Testis (tissue), 2 donors: ENCODE measurements at regions not wholly inside any gene's neighbourhood (a gene's known extent, or its start where the extent isn't known, plus 50 kb on each side); places are given as distances from the start of the nearest gene placed in this dataset.

ENCODE experiments used
- DNase-seq: peaks from one replicate; pipeline ENCODE4 v3.0.0-alpha.2; 2019
- H3K27ac ChIP-seq, 2 donors: fragments of 200-600 bp; sonication (generic); one replicate each; pipeline ENCODE4 v1.5.1; 2019
- H3K27me3 ChIP-seq: fragments of 200-600 bp; sonication (generic); one replicate; pipeline ENCODE4 v1.5.1; 2019
- H3K36me3 ChIP-seq: fragments of 200-600 bp; sonication (generic); one replicate; pipeline ENCODE4 v1.5.1; 2017; ENCODE audit warnings: low read depth; ENCODE audit errors: missing control alignments
- H3K4me1 ChIP-seq: fragments of 200-600 bp; sonication (generic); one replicate; pipeline ENCODE4 v1.5.1; 2019
- H3K4me3 ChIP-seq, 2 donors: fragments of 200-600 bp; sonication (generic); one replicate each; pipeline ENCODE4 v1.5.1; 2017 to 2019
- H3K9me3 ChIP-seq: fragments of 200-600 bp; sonication (generic); one replicate; pipeline ENCODE4 v1.5.1; 2017
- POLR2A ChIP-seq: fragments of 450-650 bp; IDR thresholded peaks from one replicate; pipeline ENCODE4 v1.6.1; 2017; ENCODE audit warnings: antibody characterized with exemption, mild to moderate bottlenecking, moderate library complexity
- WGBS, 2 donors: methylation state at CpG; one replicate each; pipeline ENCODE4 v1.1.5; 2018; 5-methylcytosine and 5-hydroxymethylcytosine counted together
- intact Hi-C: fragments of 100-400 bp; cut with DNase I; formaldehyde crosslinking; loops from one replicate; pipeline ENCODE4 v1.15.1; 2023; ENCODE audit warnings: low total_unique reads
- TF ChIP-seq, protein P1 (sequence below), 3 experiments: fragments of 450-650 bp in 2 of 3; fragments of 200-600 bp in 1 of 3; sonication (generic) in 1 of 3; IDR thresholded peaks; one replicate each; pipeline ENCODE4 v1.5.1; 2016 to 2019; ENCODE audit warnings: antibody characterized with exemption in 3 of 3, mild to moderate bottlenecking in 2 of 3, moderate library complexity in 1 of 3

DNA sequence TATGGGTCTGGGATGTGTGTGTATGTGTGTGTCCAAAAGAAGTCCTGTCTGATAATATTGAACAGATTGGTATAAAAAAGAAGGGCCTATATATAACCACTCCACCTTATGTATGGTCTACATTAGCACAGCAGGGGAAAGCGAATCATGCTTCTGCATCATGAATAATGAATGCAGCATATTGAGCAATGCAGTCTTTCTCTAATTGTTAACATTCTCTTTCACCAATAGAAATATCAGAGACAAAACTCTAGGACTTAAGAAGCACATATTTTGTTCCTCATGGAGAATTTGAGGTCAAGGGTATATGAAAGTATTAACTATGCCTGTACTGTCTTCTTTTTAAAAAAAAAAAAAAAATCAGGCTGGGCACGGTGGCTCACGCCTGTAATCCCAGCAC lies 264.3 kb upstream of the NOCT start:
- Histone ChIP-seq H3K4me1 (no peaks in the 10 kb centered on the region), H3K27me3 (no peaks in the 10 kb centered on the region), H3K4me3 (no peak overlapping the region), H3K36me3 (no peaks in the 10 kb centered on the region), H3K27ac (no peak overlapping the region), H3K9me3 (no peaks in the 10 kb centered on the region)
- no peak for DNase-seq
- intact Hi-C loops: no loop called here
- WGBS, 2 donors: 91 to 93% methylated on average over 3 of the region's 3 CpGs
- TF ChIP-seq POLR2A: no peak
- TF ChIP-seq, protein P1, sequence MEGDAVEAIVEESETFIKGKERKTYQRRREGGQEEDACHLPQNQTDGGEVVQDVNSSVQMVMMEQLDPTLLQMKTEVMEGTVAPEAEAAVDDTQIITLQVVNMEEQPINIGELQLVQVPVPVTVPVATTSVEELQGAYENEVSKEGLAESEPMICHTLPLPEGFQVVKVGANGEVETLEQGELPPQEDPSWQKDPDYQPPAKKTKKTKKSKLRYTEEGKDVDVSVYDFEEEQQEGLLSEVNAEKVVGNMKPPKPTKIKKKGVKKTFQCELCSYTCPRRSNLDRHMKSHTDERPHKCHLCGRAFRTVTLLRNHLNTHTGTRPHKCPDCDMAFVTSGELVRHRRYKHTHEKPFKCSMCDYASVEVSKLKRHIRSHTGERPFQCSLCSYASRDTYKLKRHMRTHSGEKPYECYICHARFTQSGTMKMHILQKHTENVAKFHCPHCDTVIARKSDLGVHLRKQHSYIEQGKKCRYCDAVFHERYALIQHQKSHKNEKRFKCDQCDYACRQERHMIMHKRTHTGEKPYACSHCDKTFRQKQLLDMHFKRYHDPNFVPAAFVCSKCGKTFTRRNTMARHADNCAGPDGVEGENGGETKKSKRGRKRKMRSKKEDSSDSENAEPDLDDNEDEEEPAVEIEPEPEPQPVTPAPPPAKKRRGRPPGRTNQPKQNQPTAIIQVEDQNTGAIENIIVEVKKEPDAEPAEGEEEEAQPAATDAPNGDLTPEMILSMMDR (IDR thresholded peaks at IDR 0.05): no peak

- Histone ChIP-seq H3K4me3 (no peak overlapping the region), H3K36me3 (no peaks in the 10 kb centered on the region), H3K27me3 (no peaks in the 10 kb centered on the region), H3K9me3 (no peaks in the 10 kb centered on the region), H3K4me1 (no peaks in the 10 kb centered on the region), H3K27ac (no peak overlapping the region)
- TF ChIP-seq, protein P1 (IDR thresholded peaks at IDR 0.05): no peak
- no peak for TF ChIP-seq POLR2A
- intact Hi-C loops: no loop called here
- 87 to 90% methylated on average over 2 of the region's 2 CpGs for WGBS, 2 donors
- no peak for DNase-seq
Measured at GRCh38 chr4:138749303-138749702, 266.3 kb upstream of the NOCT start.

DNA sequence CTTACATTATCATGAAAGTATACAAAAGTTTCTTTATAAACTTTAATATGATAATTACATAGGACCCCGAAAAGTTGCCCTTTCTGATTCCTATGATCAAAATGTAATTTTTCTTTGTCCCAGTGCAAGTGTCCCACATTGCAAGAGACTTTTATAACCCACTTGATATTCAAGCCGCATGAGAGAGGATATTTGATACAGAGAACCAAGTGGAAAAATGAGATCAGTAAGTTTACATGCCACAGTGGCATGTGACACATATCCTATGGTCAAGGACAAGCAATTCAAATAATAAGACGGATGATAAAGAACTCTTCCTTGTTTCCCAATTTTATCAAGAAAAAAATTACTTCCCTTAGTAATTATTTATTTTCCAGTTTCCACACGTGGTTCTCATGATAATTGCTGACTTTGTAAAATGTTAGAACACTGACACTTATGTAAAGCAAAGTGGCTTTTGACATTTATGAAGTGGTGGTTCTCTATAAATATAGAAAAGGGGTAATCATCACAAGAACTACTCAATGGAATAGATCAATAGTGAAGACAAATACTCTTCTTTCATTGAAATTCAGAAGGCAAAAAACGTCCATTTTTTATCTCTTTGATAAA lies 273.7 kb upstream of the NOCT start:
- no peaks in the 10 kb centered on the region for H3K27me3 ChIP-seq
- H3K4me1 ChIP-seq: no peaks in the 10 kb centered on the region
- H3K36me3 ChIP-seq: no peaks in the 10 kb centered on the region
- TF ChIP-seq POLR2A: no peak
- TF ChIP-seq, protein P1 (IDR thresholded peaks at IDR 0.05): no peak
- WGBS, 2 donors: 49 to 55% methylated on average over 5 of the region's 5 CpGs
- H3K4me3 ChIP-seq: no peak overlapping the region
- no peak for DNase-seq
- no peak overlapping the region for H3K27ac ChIP-seq
- H3K9me3 ChIP-seq: no peaks in the 10 kb centered on the region
- intact Hi-C loops: no loop called here

- no peak overlapping the region for H3K4me3 ChIP-seq
Measured at GRCh38 chr4:138740816-138741745, 274.5 kb upstream of the NOCT start.

More at GRCh38 chr4:138740816-138741745, 274.5 kb upstream of the NOCT start:
- TF ChIP-seq POLR2A: no peak
- TF ChIP-seq, protein P1 (IDR thresholded peaks at IDR 0.05): no peak
- Histone ChIP-seq H3K4me1 (no peaks in the 10 kb centered on the region), H3K27me3 (no peaks in the 10 kb centered on the region), H3K27ac (no peak overlapping the region), H3K9me3 (no peaks in the 10 kb centered on the region), H3K36me3 (no peaks in the 10 kb centered on the region)
- no peak for DNase-seq
- WGBS, 2 donors: 71 to 77% methylated on average over 4 of the region's 4 CpGs
- intact Hi-C loops: no loop called here
